Naive thymus-derived CD8-positive, alpha-beta T cell (primary cell): ENCODE measurements at regions not wholly inside any gene's neighbourhood (a gene's known extent, or its start where the extent isn't known, plus 50 kb on each side); places are given as distances from the start of the nearest gene placed in this dataset.
"Not testable (repeated sequence)": the region's sequence is repeated elsewhere in the genome, so short reads cannot be mapped to it uniquely, and the experiment has no call there.

Experiments
- ATAC-seq, 2 donors: fragments of 150-1000 bp; cut with Tn5 transposase in 1 of 2; sonication (Bioruptor Pico), chemical (Tn5 transposase) in 1 of 2; 1 replicate in 1 of 2; 2 replicates in 1 of 2; pipeline ENCODE4 v1.10.0; 2021; ENCODE audit warnings: mild to moderate bottlenecking in 2 of 2, moderate library complexity in 2 of 2
- POLR2A ChIA-PET: fragments of 350-600 bp; sonication (Branson Sonifier 250); formaldehyde crosslinking; loops from one replicate; lab custom pipeline; 2021; ENCODE audit warnings: antibody characterized with exemption; lab: Charles Lee
- DNase-seq, 10 donors: peaks; one replicate each; pipeline versions ENCODE4 v3.0.0 to v3.0.0-alpha.2; 2020 to 2022
- H3K27ac Mint-ChIP-seq, 10 donors: one replicate each; pipeline ENCODE4 v1.8.0; 2020 to 2022; ENCODE audit warnings: mild to moderate bottlenecking in 10 of 10, mixed read lengths in 10 of 10, moderate library complexity in 4 of 10, inconsistent platforms in 1 of 10
- H3K27me3 Mint-ChIP-seq, 5 donors: one replicate each; pipeline ENCODE4 v1.8.0; 2021 to 2022; ENCODE audit warnings: mixed read lengths in 5 of 5
- H3K36me3 Mint-ChIP-seq, 3 donors: one replicate each; pipeline ENCODE4 v1.8.0; 2020 to 2022; ENCODE audit warnings: mixed read lengths in 3 of 3, mild to moderate bottlenecking in 2 of 3, inconsistent platforms in 1 of 3
- H3K4me1 Mint-ChIP-seq, 4 donors: one replicate each; pipeline ENCODE4 v1.8.0; 2021 to 2022; ENCODE audit warnings: mixed read lengths in 4 of 4
- H3K4me3 Mint-ChIP-seq, 10 donors: one replicate each; pipeline ENCODE4 v1.8.0; 2020 to 2022; ENCODE audit warnings: mild to moderate bottlenecking in 10 of 10, mixed read lengths in 10 of 10, moderate library complexity in 6 of 10, inconsistent platforms in 1 of 10
- H3K9me3 Mint-ChIP-seq, 9 donors: one replicate each; pipeline ENCODE4 v1.8.0; 2020 to 2022; ENCODE audit warnings: mixed read lengths in 9 of 9, mild to moderate bottlenecking in 3 of 9, inconsistent platforms in 1 of 9, moderate library complexity in 1 of 9

GRCh38 chr6:146965110-146965689 lies 239.0 kb upstream of the STXBP5 start:
- no peak for ATAC-seq
- POLR2A ChIA-PET, result no interaction called here
- Mint-ChIP-seq H3K27me3 (no peaks in the 10 kb centered on the region), H3K27ac (no peak overlapping the region), H3K4me3 (no peak overlapping the region), H3K9me3 (peaks cover 7 to 34% (median 24%) of the 10 kb centered on the region in 9 donors), H3K4me1 (peaks cover 0 to 2% (median 0%) of the 10 kb centered on the region in 4 donors), H3K36me3 (peaks cover 3 to 22% (median 16%) of the 10 kb centered on the region in 3 donors)
- no peak for DNase-seq

- no peak overlapping the region for H3K4me3 Mint-ChIP-seq
- peaks cover 3 to 22% (median 16%) of the 10 kb centered on the region in 3 donors for H3K36me3 Mint-ChIP-seq
- peaks cover 7 to 34% (median 22%) of the 10 kb centered on the region in 9 donors for H3K9me3 Mint-ChIP-seq
- H3K27ac Mint-ChIP-seq, result no peak overlapping the region
- DNase-seq (no peak), ATAC-seq (no peak)
- peaks cover 0 to 2% (median 0%) of the 10 kb centered on the region in 4 donors for H3K4me1 Mint-ChIP-seq
- no peaks in the 10 kb centered on the region for H3K27me3 Mint-ChIP-seq
- POLR2A ChIA-PET, result no interaction called here
These were observed 236.0 kb upstream of the STXBP5 start for GRCh38 chr6:146968041-146968760.

- Mint-ChIP-seq H3K36me3 (peaks cover 0 to 6% (median 0%) of the 10 kb centered on the region in 3 donors), H3K27me3 (peaks cover 0 to 4% (median 0%) of the 10 kb centered on the region in 5 donors), H3K9me3 (no peaks in the 10 kb centered on the region), H3K4me1 (no peaks in the 10 kb centered on the region), H3K4me3 (no peak overlapping the region), H3K27ac (no peak overlapping the region)
- POLR2A ChIA-PET, result no interaction called here
- no peak for ATAC-seq
- DNase-seq, result no peak
These were observed 231.7 kb upstream of the STXBP5 start for GRCh38 chr6:146972546-146972945.

GRCh38 chr6:146974351-146974750 lies 229.9 kb upstream of the STXBP5 start:
- Mint-ChIP-seq H3K4me1 (no peaks in the 10 kb centered on the region), H3K27ac (no peak overlapping the region)
- POLR2A ChIA-PET, result no interaction called here

GRCh38 chr6:146975093-146975492 lies 229.1 kb upstream of the STXBP5 start:
- DNase-seq (no peak), ATAC-seq (no peak)
- POLR2A ChIA-PET, result no interaction called here
- H3K36me3 Mint-ChIP-seq, result no peaks in the 10 kb centered on the region
- peaks cover 0 to 4% (median 0%) of the 10 kb centered on the region in 5 donors for H3K27me3 Mint-ChIP-seq
- no peak overlapping the region for H3K4me3 Mint-ChIP-seq
- H3K4me1 Mint-ChIP-seq, result no peaks in the 10 kb centered on the region
- H3K9me3 Mint-ChIP-seq, result no peaks in the 10 kb centered on the region
- no peak overlapping the region for H3K27ac Mint-ChIP-seq

More at GRCh38 chr6:146974351-146974750, 229.9 kb upstream of the STXBP5 start:
- no peak overlapping the region for H3K4me3 Mint-ChIP-seq
- H3K9me3 Mint-ChIP-seq, result no peaks in the 10 kb centered on the region
- no peak for DNase-seq
- ATAC-seq, result no peak
- peaks cover 0 to 4% (median 0%) of the 10 kb centered on the region in 5 donors for H3K27me3 Mint-ChIP-seq
- H3K36me3 Mint-ChIP-seq, result peaks cover 0 to 3% (median 0%) of the 10 kb centered on the region in 3 donors

- DNase-seq (no peak), ATAC-seq (no peak)
- POLR2A ChIA-PET, result no interaction called here
- no peak overlapping the region for H3K27ac Mint-ChIP-seq
- H3K27me3 Mint-ChIP-seq, result peaks cover 0 to 8% (median 0%) of the 10 kb centered on the region in 5 donors
- no peak overlapping the region for H3K4me3 Mint-ChIP-seq
- H3K36me3 Mint-ChIP-seq, result no peaks in the 10 kb centered on the region
- no peaks in the 10 kb centered on the region for H3K4me1 Mint-ChIP-seq
- no peaks in the 10 kb centered on the region for H3K9me3 Mint-ChIP-seq
These were observed 223.3 kb upstream of the STXBP5 start for GRCh38 chr6:146980900-146981329.

- H3K4me1 Mint-ChIP-seq, result no peaks in the 10 kb centered on the region
- no peak overlapping the region for H3K4me3 Mint-ChIP-seq
These were observed 222.2 kb upstream of the STXBP5 start for GRCh38 chr6:146981981-146982380.

GRCh38 chr6:146984251-146984924 lies 219.8 kb upstream of the STXBP5 start:
- Mint-ChIP-seq H3K4me3 (no peak overlapping the region), H3K27me3 (peaks cover 0 to 4% (median 0%) of the 10 kb centered on the region in 5 donors), H3K36me3 (no peaks in the 10 kb centered on the region), H3K9me3 (peaks cover 0 to 10% (median 3%) of the 10 kb centered on the region in 9 donors), H3K4me1 (no peaks in the 10 kb centered on the region), H3K27ac (no peak overlapping the region)
- POLR2A ChIA-PET, result no interaction called here
- DNase-seq (no peak), ATAC-seq (no peak)

More at GRCh38 chr6:146981981-146982380, 222.2 kb upstream of the STXBP5 start:
- POLR2A ChIA-PET, result no interaction called here
- no peak for DNase-seq
- Mint-ChIP-seq H3K27me3 (peaks cover 0 to 4% (median 0%) of the 10 kb centered on the region in 5 donors), H3K27ac (peak overlapping the region in 1 of 10 donors; percentile 29), H3K36me3 (no peaks in the 10 kb centered on the region), H3K9me3 (peaks cover 0 to 2% (median 0%) of the 10 kb centered on the region in 9 donors)
- ATAC-seq, result no peak

GRCh38 chr6:146985111-146985510 lies 219.1 kb upstream of the STXBP5 start:
- POLR2A ChIA-PET, result no interaction called here
- Mint-ChIP-seq H3K4me1 (no peaks in the 10 kb centered on the region), H3K9me3 (peaks cover 0 to 10% (median 3%) of the 10 kb centered on the region in 9 donors), H3K36me3 (no peaks in the 10 kb centered on the region), H3K27me3 (peaks cover 0 to 4% (median 0%) of the 10 kb centered on the region in 5 donors), H3K27ac (no peak overlapping the region), H3K4me3 (no peak overlapping the region)
- no peak for DNase-seq
- no peak for ATAC-seq

- POLR2A ChIA-PET, result no interaction called here
- Mint-ChIP-seq H3K9me3 (peaks cover 0 to 10% (median 3%) of the 10 kb centered on the region in 9 donors), H3K4me3 (no peak overlapping the region), H3K27ac (no peak overlapping the region), H3K4me1 (no peaks in the 10 kb centered on the region), H3K27me3 (peaks cover 0 to 4% (median 0%) of the 10 kb centered on the region in 5 donors), H3K36me3 (no peaks in the 10 kb centered on the region)
- ATAC-seq, result no peak
- DNase-seq, result no peak
These were observed 218.3 kb upstream of the STXBP5 start for GRCh38 chr6:146985966-146986365.

- H3K4me3 Mint-ChIP-seq, H3K36me3 Mint-ChIP-seq, H3K27me3 Mint-ChIP-seq, POLR2A ChIA-PET, H3K27ac Mint-ChIP-seq, H3K9me3 Mint-ChIP-seq, DNase-seq, H3K4me1 Mint-ChIP-seq, ATAC-seq: not testable (repeated sequence)
These were observed 216.3 kb upstream of the STXBP5 start for GRCh38 chr6:146987938-146988337.

GRCh38 chr6:146989860-146990259 lies 214.4 kb upstream of the STXBP5 start:
- Mint-ChIP-seq H3K4me3 (no peak overlapping the region), H3K36me3 (no peaks in the 10 kb centered on the region), H3K4me1 (no peaks in the 10 kb centered on the region), H3K9me3 (peaks cover 0 to 10% (median 4%) of the 10 kb centered on the region in 9 donors), H3K27me3 (no peaks in the 10 kb centered on the region), H3K27ac (no peak overlapping the region)
- ATAC-seq (no peak), DNase-seq (no peak)
- POLR2A ChIA-PET, result no interaction called here

- Mint-ChIP-seq H3K27me3 (no peaks in the 10 kb centered on the region), H3K4me1 (no peaks in the 10 kb centered on the region), H3K9me3 (peaks cover 0 to 10% (median 4%) of the 10 kb centered on the region in 9 donors), H3K36me3 (no peaks in the 10 kb centered on the region), H3K4me3 (no peak overlapping the region), H3K27ac (no peak overlapping the region)
- POLR2A ChIA-PET, result no interaction called here
- ATAC-seq, result no peak
- DNase-seq, result no peak
These were observed 213.9 kb upstream of the STXBP5 start for GRCh38 chr6:146990284-146990683.
